ENCODE measurements at regions not wholly inside any gene's neighbourhood (a gene's known extent, or its start where the extent isn't known, plus 50 kb on each side); places are given as distances from the start of the nearest gene placed in this dataset.

- CTCF ChIA-PET = interaction anchor here (0.7 to 1.2 kb wide), 3 partner anchors 8 to 320 kb away, joined by 3 to 5 read pairs (median 4); no protein-coding TSS in a partner anchor
- no peak for DNase-seq (ENCODE audit: low read depth, low spot score)
- no peak overlapping the region for H3K4me3 ChIP-seq (ENCODE audit: low read depth, low read length)
- TF ChIP-seq CTCF (IDR thresholded peaks at IDR 0.05; ENCODE audit: insufficient read depth, low read length, missing control alignments) = no peak
- POLR2A ChIA-PET = interaction anchor here (0.7 kb wide), 1 partner anchor 292 kb away, joined by 3 read pairs; no protein-coding TSS in a partner anchor
Measured at GRCh38 chr1:58836408-58836807, 52.6 kb upstream of the JUN start.

- ChIA-PET CTCF (no interaction called here), POLR2A (no interaction called here)
- H3K4me3 ChIP-seq (ENCODE audit: low read depth, low read length) = no peak overlapping the region
- no peak for TF ChIP-seq CTCF (IDR thresholded peaks at IDR 0.05; ENCODE audit: insufficient read depth, low read length, missing control alignments)
- no peak for DNase-seq (ENCODE audit: low read depth, low spot score)
Measured at GRCh38 chr1:58837886-58838285, 54.0 kb upstream of the JUN start.

GRCh38 chr1:58839147-58839795 lies 55.4 kb upstream of the JUN start:
- ChIA-PET POLR2A (interaction anchor here (0.7 to 1.5 kb wide), 2 partner anchors 10 to 647 kb away, joined by 4 to 5 read pairs; no protein-coding TSS in a partner anchor), CTCF (interaction anchor here (1.2 to 1.9 kb wide), 4 partner anchors 9 to 21 kb away, joined by 3 to 6 read pairs (median 4); no protein-coding TSS in a partner anchor)
- DNase-seq (ENCODE audit: low read depth, low spot score) = no peak
- no peak overlapping the region for H3K4me3 ChIP-seq (ENCODE audit: low read depth, low read length)
- no peak for TF ChIP-seq CTCF (IDR thresholded peaks at IDR 0.05; ENCODE audit: insufficient read depth, low read length, missing control alignments)

- POLR2A ChIA-PET = interaction anchor here (1.5 kb wide), 1 partner anchor 9 kb away, joined by 4 read pairs; no protein-coding TSS in a partner anchor
Measured at GRCh38 chr1:58839846-58840835, 56.3 kb upstream of the JUN start.

GRCh38 chr1:58841455-58841854 lies 57.6 kb upstream of the JUN start:
- POLR2A ChIA-PET = no interaction called here
- CTCF ChIA-PET = interaction anchor here (1.2 kb wide), 1 partner anchor 199 kb away, joined by 3 read pairs; no protein-coding TSS in a partner anchor

More at GRCh38 chr1:58839846-58840835, 56.3 kb upstream of the JUN start:
- DNase-seq (ENCODE audit: low read depth, low spot score) = no peak
- no peak for TF ChIP-seq CTCF (IDR thresholded peaks at IDR 0.05; ENCODE audit: insufficient read depth, low read length, missing control alignments)
- CTCF ChIA-PET = interaction anchor here (1.2 to 1.9 kb wide), 4 partner anchors 9 to 21 kb away, joined by 3 to 6 read pairs (median 4); no protein-coding TSS in a partner anchor
- H3K4me3 ChIP-seq (ENCODE audit: low read depth, low read length) = no peak overlapping the region

More at GRCh38 chr1:58841455-58841854, 57.6 kb upstream of the JUN start:
- no peak for DNase-seq (ENCODE audit: low read depth, low spot score)
- peak; percentile 14 for TF ChIP-seq CTCF (IDR thresholded peaks at IDR 0.05; ENCODE audit: insufficient read depth, low read length, missing control alignments)
- no peak overlapping the region for H3K4me3 ChIP-seq (ENCODE audit: low read depth, low read length)
